ENCODE measurements at regions not wholly inside any gene's neighbourhood (a gene's known extent, or its start where the extent isn't known, plus 50 kb on each side); places are given as distances from the start of the nearest gene placed in this dataset.

GRCh38 chr1:227396539-227397353, 78.5 kb upstream of the CDC42BPA start (continued):
- TF ChIP-seq ZNF639 (CRISPR knock-in tag; conservative IDR thresholded peaks at IDR 0.05 in 1 of 2, IDR thresholded peaks at IDR 0.05 in 1 of 2) (no peak), ZNF79 (CRISPR knock-in tag; IDR thresholded peaks at IDR 0.05; ENCODE audit: low read depth) (no peak), MCM7 (IDR thresholded peaks at IDR 0.05) (no peak), ZNF586 (CRISPR knock-in tag; conservative IDR thresholded peaks at IDR 0.05) (no peak), ZBTB9 (CRISPR knock-in tag; IDR thresholded peaks at IDR 0.05) (no peak), SREBF2 (CRISPR knock-in tag; IDR thresholded peaks at IDR 0.05) (no peak), TGIF2 (CRISPR knock-in tag; IDR thresholded peaks at IDR 0.05) (no peak), THRB (CRISPR knock-in tag; conservative IDR thresholded peaks at IDR 0.05) (peak; percentile 25; the same call in 1 of the 2 replicates), ELK1 (CRISPR knock-in tag; IDR thresholded peaks at IDR 0.05) (no peak), MLX (CRISPR knock-in tag; conservative IDR thresholded peaks at IDR 0.05) (no peak), COPS2 (conservative IDR thresholded peaks at IDR 0.05) (no peak)
